ENCODE measurements at regions not wholly inside any gene's neighbourhood (a gene's known extent, or its start where the extent isn't known, plus 50 kb on each side); places are given as distances from the start of the nearest gene placed in this dataset.

DNA sequence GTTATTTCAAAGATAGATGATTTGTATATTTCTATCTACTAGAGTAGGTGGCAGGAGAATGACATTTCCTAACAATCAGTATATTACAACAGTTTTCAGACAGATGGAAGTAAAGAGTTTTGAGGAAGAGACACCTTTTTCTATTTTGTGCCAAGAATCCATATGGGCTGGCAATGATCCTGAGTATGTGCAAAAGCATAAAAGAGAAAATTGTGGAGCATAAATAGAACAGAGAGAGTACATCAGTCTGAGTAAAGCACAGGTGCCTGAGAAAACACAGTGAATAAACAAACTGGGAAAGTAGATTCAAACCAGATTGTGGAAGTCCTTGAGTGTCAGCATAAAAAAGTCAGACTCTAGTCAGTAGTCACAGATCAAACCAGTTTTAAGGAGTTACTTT, 96.8 kb upstream of the WDR44 start:
- no peaks in the 10 kb centered on the region for H3K36me3 ChIP-seq (ENCODE audit: control insufficient read depth, insufficient read depth, low read length)
- no peaks in the 10 kb centered on the region for H3K79me2 ChIP-seq (ENCODE audit: control insufficient read depth, insufficient read depth, low read length)
- ChIA-PET POLR2A (no interaction called here), CTCF (ENCODE audit: low intra/inter-chr PET ratio) (no interaction called here)
- H3K27me3 ChIP-seq (ENCODE audit: control insufficient read depth in 2 of 2, insufficient read depth in 2 of 2, low read length in 2 of 2) = no peaks in the 10 kb centered on the region
- H3K4me2 ChIP-seq (ENCODE audit: insufficient read depth, low read length) = no peak overlapping the region
- H3K9me1 ChIP-seq (ENCODE audit: control insufficient read depth, insufficient read depth, low read length) = no peaks in the 10 kb centered on the region
- no peaks in the 10 kb centered on the region for H3K9me3 ChIP-seq (replicated peaks; ENCODE audit: control insufficient read depth, insufficient read depth, low read depth, low read length)
- in situ Hi-C loops (cut with MboI) = no loop called here
- H4K20me1 ChIP-seq (replicated peaks; ENCODE audit: control insufficient read depth, insufficient read depth, low read length) = no peaks in the 10 kb centered on the region
- H3K4me1 ChIP-seq (replicated peaks in 1 of 2; ENCODE audit: control insufficient read depth in 2 of 2, insufficient read depth in 2 of 2, low read length in 2 of 2) = no peaks in the 10 kb centered on the region; a peak in 1 of 5 replicates
- H3K27ac ChIP-seq (ENCODE audit: extremely low read depth, low read depth, low read length) = no peak overlapping the region
- no peak for TF ChIP-seq HDAC3 (IDR thresholded peaks at IDR 0.05; ENCODE audit: borderline replicate concordance, partially characterized antibody)
- TF ChIP-seq PHTF2 (CRISPR knock-in tag; IDR thresholded peaks at IDR 0.05) = no peak
- no peak for TF ChIP-seq ZNF318 (IDR thresholded peaks at IDR 0.05; ENCODE audit: borderline replicate concordance in 1 of 2, low read depth in 1 of 2)
- TF ChIP-seq ZNF444 (CRISPR knock-in tag; IDR thresholded peaks at IDR 0.05) = no peak
- TF ChIP-seq TFAM (CRISPR knock-in tag; conservative IDR thresholded peaks at IDR 0.05) = no peak
- TF ChIP-seq ZNF282 (CRISPR knock-in tag; IDR thresholded peaks at IDR 0.05) = no peak
- no peak for TF ChIP-seq ILK (tag; IDR thresholded peaks at IDR 0.05; ENCODE audit: borderline replicate concordance, low read depth)
- TF ChIP-seq HNRNPK (IDR thresholded peaks at IDR 0.05; ENCODE audit: low read depth, low read length, poor library complexity, severe bottlenecking) = no peak
- TF ChIP-seq SP1 (CRISPR knock-in tag; IDR thresholded peaks at IDR 0.05) = no peak
- TF ChIP-seq ZBTB43 (CRISPR knock-in tag; IDR thresholded peaks at IDR 0.05) = no peak
- FAIRE-seq (no peak), ATAC-seq (no peak), DNase-seq (ENCODE audit: extremely low read depth in 1 of 4, low spot score in 3 of 4) (no peak)
- intact Hi-C loops (cut with micrococcal nuclease) = no loop called here
- H3K9ac ChIP-seq (ENCODE audit: insufficient read depth in 1 of 2, low read depth in 2 of 2, low read length in 2 of 2) = no peak overlapping the region
- no peak overlapping the region for H2AFZ ChIP-seq (ENCODE audit: low read depth, low read length)
- BruUV-seq (replicated peaks) = no TSS peak
- no peak overlapping the region for H3K4me3 ChIP-seq
